Inferior parietal cortex (tissue), 1 donor: ENCODE measurements at regions not wholly inside any gene's neighbourhood (a gene's known extent, or its start where the extent isn't known, plus 50 kb on each side); places are given as distances from the start of the nearest gene placed in this dataset.
"Not testable (repeated sequence)": the region's sequence is repeated elsewhere in the genome, so short reads cannot be mapped to it uniquely, and the experiment has no call there.

Source experiments
- DNase-seq: peaks from one replicate; pipeline ENCODE4 v3.0.0-alpha.2; 2016; ENCODE audit errors: extremely low spot score

DNA sequence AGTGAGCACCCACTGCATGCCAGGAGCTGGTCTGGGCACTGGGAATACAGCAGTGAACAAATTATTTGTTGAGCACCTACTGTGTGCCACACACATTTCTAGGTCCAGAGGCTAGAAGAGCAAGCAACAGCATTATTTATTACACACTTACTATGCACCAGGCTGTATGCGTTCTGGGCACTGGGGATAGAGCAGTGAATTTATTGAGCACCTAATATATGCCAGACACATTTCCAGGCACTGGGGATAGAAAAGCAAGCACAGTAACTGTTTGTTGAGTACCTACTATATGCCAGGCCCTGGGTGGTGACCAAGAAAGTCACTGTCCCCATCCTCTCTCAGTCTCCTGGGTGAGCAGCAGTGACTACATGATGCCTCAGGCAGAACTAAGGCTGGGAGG is 107.5 kb upstream of the NCOR2 start:
- DNase-seq, result no peak

DNA sequence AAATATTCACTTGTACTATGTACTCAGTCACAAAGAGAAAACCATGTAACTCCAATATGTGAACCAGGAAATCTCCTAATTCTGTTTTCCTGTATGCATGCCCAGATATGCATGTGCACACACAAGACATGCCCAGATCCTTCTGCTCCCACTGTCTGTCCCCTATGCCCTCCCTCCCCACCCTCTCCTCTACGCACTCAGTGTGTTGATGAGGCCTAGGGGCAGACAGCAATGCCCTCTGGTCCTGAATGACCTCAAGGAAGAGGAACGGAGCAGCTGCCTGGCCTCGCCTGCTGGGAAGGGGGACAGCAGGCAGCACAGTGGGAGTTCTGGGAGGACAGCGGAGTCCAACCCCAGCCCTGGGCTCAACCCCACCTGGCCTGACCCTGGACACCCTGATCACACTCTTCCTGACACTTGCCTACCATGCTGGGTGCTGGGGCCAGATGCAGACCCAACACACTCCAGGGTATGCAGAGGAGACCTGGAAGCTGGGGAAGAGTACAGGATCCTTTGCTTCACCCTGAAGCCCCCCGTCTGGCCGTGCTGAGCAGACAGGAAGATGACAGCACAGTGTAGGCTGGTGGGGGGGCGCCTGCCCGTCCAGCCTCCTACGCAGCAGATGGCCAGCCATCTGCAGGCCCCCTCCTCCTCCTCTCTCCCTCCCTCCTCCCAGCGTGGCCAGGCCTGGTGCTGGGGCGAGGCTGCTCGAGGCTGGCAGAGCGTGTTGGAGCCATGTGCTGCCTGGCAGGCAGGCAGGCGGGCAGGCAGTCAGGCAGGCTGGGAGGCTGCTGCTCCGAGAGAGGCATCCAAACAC is 106.6 kb upstream of the NCOR2 start:
- DNase-seq, result no peak

DNA sequence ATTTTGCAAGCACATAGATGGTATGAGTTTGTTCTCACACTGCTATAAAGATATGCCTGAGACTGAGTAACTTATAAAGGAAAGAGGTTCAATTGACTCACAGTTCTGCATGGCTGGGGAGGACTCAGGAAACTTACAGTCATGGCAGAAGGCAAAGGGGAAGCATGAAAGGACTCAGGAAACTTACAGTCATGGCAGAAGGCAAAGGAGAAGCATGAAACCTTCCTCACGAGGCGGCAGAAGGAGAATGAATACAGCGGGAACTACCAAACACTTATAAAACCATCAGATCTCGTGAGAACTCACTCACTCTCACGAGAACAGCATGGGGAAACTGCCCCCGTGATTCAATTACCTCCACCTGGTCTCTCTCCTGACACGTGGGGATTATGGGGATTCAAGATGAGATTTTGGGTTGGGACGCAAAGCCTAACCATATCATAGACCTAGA is 101.9 kb upstream of the NCOR2 start:
- DNase-seq, result not testable (repeated sequence)

DNA sequence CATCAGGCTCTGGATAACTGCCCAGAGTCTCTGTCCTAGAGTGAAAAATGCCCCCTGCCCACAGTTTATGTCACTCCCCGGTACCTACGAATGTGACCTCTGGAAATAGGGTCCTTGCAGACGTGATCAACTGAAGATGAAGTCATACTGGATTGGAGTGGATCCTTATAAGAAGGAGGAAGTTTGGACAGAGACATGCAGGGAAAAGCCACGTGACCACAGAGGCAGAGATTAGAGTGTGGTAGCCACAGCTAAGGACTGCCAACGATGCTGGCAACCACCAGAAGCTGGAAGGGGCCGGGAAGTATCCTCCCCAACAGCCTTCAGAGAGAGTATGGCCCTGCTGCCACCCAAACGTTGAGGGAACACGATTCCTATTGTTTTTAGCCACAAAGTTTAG is 101.2 kb upstream of the NCOR2 start:
- no peak for DNase-seq

DNA sequence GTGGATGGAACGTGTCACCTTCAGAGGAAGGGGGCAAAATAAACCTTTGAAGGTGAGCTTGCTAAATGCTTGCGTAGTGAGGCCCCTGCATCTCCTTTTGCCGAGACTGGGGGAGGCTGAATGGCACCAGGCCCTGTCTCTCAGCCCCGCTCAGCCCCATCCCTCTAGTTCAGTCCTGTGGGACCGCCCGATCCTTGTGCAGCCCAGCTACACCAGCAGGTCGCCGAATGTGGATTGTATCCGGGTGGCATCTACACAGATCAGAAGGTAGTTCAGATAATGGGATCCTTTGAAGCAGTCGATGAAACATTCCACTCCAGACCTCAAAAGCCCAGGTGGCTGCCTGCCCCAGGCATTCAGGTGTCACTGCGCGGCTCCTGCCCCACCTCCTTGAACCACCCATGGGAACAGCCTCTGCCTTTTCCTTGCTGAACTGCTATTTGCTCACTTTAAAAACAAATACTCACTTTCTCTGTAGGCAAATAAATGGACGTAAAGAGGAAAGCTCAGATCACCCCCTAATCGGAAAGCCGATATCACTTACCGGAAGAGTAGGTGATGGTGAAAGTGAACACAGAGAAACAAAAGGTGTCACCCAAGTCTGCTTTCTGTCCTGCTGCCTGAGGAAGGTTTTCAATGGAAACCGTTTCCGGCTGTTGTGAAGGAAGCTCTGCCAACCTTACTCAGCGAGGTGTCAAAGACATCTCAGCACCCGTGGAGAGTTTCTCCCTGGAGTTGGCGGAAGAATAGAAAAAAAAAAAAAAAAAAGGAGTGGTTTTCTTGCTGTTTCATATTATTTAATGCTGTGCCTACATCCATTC is 100.3 kb upstream of the NCOR2 start:
- no peak for DNase-seq

DNA sequence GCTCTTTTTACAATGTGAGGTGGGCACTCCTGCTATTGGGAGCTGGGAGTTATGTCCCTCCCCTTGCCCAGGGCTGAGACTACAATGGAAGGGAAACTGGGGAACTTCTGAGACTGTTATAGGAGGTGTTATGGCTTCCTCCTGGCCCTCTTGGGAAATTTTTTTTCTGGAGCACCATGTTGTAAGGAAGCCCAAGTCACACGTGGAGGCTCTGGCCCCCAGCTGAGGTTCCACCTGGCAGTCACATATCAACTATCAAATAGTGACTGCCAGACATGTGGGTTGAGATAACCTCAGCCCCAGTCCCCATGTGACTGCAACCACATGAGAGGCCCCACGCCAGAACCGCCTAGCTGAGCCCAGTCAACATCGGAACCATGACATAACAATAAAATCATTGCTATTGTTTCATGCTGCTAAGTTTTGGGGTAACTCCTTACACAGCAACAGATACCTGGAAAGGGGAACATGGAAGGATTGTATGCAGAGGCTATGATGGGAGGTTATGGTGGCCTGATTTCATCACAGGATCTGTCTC is 99.4 kb upstream of the NCOR2 start:
- DNase-seq, result no peak

DNA sequence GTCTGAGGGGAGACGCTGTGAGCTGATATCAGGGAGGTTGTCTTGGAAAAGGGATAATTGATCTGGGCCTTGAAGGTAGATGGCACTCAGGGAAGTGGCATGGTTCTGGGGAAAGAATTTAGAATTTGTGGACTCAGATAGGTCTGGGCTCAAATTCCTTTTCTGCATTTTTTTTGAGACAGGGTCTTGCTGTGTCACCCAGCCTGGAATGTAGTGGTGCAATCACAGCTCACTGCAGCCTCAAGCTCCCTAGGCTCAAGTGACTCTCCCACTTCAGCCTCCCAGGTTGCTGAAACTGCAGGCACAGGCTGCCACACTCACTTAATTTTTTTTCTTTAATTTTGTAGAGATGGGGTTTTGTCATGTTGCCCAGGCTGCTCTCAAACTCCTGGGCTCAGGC is 98.1 kb upstream of the NCOR2 start:
- no peak for DNase-seq

DNA sequence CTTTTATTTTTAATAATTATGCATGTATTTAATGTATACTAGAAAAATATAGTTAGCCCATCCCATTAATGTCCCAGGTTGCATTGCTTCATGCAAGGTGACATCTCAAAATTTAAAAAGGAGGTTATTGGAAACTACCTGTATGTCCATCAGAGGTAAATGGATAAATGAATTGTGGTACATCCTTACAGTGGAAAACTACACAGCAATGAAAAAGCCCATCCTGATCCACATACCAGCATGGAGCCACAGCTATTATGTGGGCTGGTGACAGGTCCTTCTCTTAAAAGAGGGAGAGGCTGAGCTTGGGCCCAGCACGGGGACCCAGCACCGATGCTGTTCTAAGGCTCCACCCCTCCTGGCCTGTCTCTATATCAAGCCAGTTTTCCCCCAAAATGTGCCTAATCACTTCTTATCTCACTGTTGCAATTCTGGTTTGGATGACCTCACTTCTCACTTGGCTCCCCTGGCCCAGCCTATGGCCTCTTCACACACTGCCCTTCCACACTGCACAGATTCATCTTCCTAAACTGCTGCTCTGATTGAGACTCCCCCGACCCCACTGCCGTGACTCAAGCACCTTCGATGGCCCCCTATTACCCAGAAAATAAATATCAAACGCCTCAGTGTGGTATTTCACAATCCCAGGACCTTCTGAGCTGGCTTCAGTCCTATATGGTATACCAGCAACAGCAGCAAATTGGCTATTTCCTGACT is 97.1 kb upstream of the NCOR2 start:
- DNase-seq, result no peak

DNA sequence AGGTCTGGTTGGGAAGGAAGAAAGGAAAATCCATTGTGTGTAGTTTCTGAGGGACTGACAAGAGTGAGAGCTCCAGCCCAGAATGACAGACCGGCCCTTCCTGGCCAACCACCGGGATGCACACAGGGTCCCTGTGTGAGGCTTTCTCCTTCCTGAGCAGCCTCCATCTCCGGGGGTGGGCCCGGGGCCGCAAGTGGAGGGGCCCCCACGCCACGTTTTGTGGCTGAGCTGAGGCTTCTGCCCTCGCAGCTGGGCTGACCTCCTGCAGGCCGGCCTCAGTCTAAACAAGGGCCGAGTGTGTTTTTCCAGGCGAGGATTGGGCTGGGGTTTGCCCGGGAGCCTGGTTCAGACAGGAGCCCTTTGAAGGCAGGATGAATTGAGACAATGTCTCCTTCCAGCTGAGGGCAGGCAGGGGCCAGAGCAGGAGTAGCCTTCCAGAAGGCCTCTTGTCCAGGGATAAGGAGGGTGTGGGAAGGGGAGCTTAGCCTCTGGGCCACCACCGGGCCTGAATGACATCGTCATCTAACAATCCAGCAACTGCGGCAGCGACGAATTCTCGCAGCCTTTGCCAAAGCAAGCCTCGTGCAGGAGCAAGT is 96.5 kb upstream of the NCOR2 start:
- no peak for DNase-seq

DNA sequence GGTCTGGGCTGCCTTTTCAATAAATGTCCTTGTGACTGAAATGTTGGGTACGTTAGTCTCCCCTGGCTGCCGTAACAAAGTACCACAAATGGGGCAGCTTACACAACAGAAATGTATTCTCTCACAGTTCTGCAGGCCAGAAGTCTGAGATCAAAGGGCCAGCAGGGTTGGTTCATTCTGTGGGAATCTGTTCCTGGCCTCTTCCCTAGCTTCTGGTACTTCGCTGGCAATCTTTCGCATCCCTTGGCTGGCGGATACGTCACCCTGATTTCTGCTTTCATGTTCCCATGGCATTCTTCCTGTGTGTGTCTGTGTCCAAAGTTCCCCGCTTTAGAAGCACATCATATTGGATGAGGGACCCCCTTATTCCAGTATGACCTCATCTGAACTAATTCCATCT is 95.8 kb upstream of the NCOR2 start:
- no peak for DNase-seq

DNA sequence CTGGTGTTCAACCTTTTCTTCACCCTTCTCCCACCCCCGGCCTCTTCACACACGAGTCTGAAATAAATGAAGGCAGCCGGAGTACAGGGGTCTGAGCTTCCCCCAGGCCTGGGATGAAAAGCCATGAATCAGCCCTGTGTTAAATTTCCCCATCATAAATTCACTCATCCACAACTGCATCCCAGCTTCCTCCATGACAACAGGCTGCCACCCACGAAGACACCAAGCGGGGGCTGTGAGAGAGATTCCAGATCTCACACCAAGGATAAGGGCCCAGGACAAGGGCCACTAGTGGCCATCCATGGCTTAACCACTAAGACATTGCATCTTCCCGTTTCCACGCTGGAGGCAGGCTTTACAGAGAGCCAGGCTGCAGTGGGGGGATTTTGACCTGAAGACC is 93.9 kb upstream of the NCOR2 start:
- no peak for DNase-seq

DNA sequence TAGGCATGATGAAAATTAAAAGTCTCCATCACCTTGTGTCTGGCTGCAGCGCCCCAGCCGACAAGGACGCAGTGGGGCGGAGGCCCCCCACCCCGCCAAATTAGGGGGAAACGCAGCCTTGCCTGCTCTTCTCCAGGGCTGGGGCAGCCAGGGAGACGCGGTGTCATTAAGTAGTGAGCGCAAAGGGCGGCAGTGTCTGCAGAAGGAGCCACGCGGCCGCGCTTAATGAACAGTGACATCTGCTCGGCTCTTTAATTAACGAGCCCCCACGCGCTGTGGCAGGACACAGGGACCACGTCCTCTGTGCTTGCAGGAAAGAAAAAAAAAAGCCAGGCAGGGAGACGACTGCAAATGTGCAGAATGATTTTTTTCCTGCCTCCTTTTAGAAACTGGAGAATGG is 93.4 kb upstream of the NCOR2 start:
- DNase-seq, result no peak

DNA sequence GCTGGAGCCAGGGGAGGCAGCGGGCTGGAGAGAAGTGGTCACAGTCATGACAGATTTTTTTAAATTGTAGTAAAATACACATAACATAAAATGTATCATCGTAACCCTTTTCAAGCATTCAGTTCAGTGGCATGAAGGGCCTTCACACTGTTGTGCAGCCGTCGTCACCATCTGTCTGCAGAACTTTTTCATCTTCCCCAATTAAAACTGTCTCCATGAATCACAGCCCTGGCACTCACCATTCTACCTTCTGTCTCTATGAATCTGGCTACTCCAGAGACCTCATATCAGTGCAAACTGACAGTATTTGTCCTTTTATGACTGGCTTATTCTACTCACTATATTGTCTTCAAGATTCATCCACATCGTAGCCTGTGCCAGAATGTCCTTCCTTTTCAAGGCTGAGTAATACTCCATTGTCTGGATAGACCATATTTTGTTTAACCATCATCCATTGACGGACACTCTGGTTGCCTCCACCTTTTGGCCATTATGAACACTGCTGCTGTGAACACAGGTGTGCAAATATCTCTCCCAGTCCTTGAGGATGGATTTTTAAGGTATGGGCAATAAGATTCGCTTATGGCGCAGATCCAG is 91.5 kb upstream of the NCOR2 start:
- DNase-seq, result no peak

DNA sequence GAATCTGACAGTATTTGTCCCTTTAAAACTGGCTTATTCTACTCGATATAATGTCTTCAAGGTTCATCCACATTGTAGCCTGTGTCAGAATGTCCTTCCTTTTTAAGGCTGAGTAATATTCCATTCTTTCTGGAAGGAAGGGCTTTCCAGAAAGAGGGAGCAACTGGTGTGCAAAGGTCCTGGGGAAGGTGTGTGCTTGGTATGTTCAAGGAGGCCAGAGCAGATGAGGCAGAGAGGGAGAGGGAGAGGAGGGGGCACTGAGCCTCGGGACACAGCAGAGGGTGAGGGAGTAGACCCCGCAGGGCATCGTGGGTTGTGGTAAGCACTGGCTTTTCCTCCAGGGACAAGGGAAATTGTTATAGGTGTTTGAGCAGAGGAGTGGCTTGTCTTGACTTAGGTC is 90.9 kb upstream of the NCOR2 start:
- no peak for DNase-seq

DNA sequence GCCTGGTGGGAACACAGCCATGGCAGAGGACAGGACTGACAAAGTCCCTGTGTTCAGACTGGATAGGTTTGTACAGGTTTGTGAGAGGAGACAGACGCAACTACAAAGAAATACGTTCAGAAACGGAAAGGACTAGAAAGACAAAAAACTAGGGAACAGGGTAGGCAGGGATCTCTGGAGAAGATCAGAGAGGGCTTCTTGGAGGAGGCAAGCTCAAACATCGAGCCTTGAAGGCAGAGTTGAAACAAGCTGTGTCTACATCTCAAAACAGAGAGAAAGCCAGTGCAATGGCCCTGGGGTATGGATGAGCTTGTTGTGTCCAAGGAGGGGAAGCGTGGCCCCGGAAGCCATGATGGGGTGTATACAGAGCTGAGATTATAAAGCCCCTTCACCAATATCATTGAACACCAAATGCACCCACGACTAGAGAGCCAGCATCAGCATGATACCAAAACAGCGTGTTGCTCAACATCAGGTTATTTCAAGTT is 89.6 kb upstream of the NCOR2 start:
- no peak for DNase-seq

DNA sequence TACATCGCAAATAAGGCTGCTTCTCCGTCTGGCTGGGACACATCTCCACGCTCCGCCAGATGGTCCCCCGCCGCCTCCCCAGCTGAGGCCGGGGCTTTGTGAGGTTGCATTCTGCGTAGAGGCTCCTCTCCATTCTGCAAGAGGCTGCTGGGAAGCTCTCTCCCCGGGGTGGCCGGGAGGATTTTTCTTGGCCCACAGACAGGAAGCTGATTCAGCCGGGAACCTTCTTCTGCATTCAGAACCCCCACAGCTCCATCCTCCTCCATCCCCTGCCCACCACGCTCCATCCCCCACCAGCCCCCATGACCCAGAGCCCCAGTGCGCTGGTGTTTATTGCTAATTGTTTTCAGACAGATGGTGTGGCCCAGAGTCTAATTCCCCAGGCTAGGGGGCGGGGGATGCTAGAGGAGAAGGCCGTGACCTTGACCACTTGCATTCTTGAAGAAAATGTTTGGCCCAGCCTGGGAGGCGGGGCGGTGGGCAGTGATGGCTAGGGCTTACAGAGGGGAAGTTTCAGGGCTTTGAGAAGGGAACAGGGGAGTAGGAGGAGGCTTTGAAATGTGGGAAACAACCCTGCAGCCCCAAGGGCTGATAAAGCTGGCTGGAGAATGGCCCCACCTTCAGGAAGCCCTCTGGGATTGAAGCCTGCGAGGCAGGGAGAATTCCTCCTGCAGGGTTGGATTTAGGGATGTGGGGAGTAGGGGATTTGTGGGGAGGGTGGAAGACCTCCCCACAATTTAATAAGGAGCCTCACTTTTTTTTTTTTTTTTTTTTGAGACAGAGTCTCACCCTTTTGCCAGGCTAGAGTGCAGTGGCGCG is 88.5 kb upstream of the NCOR2 start:
- peak; percentile 76 for DNase-seq

DNA sequence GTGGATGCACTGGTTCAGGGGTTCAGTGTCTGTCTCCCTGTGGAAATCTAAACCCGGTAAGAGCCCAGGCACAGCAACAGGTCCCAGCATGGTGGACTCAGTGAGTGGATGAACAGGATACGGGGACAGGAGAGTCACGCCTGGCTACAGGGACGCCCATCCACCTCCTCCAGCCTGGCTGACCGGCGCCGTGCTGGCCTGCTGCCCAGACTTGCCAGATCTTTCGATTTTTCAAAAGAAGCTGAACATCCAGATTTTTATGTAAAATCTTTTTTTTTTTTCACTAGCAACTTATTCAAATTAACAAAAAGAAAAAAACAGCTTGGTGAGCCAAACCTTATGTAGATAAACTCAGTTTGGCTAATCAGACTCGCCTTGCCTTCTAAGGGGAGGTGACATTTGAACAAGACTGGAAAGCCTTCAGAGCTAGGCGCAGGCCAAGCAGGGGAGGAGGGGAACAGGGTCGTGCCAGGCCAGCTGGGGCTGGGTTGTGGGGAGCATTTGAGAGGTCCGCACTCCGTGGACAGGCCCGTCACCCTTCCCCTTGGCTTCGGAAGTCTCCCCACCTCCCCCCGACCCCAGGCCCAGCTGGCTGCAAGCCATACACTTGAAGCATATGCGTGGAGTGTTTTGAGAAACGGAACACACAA is 87.8 kb upstream of the NCOR2 start:
- no peak for DNase-seq

DNA sequence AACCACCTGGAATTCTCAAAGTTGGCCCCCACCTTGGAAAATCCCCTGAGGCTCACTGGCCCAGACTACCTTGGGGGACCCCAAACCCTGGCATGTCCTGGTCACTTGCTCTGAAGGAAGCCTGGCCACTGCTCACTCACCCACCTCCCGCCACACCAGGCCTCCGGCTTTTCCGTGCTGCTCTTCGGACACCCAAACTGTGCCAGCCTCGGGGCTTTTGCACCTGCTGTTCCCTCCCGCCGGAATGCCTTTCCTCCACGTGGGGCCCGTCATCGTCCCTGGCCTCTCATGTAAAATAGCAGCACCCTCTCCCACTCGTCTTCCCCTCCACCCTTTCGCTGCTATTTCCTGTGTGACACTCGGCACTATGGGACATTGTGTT is 87.2 kb upstream of the NCOR2 start:
- no peak for DNase-seq

DNA sequence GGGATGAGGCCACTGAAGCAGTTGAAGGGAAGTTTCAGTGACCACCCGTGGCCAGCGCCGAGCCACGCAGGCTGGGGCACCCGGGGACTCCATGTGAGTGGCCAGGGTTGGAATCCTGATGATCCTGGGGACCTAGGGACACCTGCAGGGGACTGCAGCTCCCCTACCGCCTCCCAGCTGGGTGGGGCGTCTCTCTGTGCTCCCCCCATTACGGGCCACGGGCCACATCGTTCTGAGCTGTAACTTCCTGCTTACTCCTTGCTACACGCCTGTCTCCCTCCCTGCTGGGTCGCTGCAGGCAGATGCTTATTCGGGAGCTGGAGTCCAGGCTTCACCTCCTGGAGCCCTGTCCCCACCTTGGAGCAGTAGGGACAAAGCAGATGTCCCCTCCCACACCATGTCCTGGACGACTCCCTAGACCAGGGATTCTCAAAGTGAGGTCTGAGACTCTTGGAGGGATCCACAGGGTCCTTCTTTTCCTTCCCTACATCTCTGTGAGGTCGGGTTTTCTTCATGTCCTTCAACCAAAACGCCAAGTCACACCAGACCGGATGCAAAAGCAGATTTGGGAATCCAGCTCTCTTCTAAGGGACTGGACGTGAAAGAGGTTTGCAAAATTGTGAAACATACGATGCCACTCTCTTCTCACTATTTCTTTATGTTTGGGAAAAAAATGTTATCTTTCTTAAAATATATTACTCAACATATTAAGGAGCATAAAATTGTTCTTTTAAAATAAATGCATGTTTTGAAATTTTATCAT is 85.9 kb upstream of the NCOR2 start:
- no peak for DNase-seq
